Uterus (tissue), 2 donors: ENCODE measurements at regions not wholly inside any gene's neighbourhood (a gene's known extent, or its start where the extent isn't known, plus 50 kb on each side); places are given as distances from the start of the nearest gene placed in this dataset.

Experiments used
- POLR2A ChIP-seq, 2 donors: fragments of 450-650 bp; IDR thresholded peaks; one replicate each; pipeline ENCODE4 v1.6.1; 2016; ENCODE audit warnings: antibody characterized with exemption in 2 of 2, mild to moderate bottlenecking in 1 of 2, moderate library complexity in 1 of 2
- TF ChIP-seq, protein P1 (sequence below), 4 experiments: fragments of 200-600 bp in 2 of 4; fragments of 450-650 bp in 2 of 4; sonication (generic) in 2 of 4; IDR thresholded peaks; one replicate each; pipeline ENCODE4 v1.5.1; 2016 to 2019; ENCODE audit warnings: antibody characterized with exemption in 4 of 4, mild to moderate bottlenecking in 2 of 4, moderate library complexity in 1 of 4

DNA sequence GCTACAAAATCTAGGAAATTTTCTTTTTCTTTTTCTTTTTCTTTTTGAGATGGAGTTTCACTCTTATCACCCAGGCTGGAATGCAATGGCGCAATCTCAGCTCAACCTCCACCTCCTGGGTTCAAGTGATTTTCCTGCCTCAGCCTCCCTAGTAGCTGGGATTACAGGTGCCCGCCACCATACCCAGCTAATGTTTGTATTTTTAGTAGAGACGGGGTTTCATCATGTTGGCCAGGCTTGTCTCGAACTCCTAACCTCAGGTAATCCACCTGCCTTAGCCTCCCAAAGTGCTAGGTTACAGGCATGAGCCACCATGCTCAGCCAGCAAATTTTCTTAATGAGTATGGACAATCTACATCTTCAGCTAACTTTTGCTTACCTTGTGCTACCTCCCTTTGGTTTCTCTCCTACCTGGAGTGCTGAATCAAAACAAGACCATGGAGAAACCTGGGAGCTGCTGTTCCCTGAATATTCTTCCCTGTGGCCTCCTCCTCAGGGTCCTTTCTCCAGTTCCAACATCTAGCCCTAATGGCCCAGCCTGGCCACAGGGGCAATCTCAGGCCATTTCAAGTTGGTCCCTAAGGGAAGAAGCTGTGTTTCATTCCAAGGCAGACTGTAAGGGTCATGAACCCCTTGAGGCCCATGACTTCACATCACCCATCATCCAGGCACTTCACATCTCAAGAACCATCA is 74.6 kb upstream of the EGLN3 start:
- TF ChIP-seq, protein P1, sequence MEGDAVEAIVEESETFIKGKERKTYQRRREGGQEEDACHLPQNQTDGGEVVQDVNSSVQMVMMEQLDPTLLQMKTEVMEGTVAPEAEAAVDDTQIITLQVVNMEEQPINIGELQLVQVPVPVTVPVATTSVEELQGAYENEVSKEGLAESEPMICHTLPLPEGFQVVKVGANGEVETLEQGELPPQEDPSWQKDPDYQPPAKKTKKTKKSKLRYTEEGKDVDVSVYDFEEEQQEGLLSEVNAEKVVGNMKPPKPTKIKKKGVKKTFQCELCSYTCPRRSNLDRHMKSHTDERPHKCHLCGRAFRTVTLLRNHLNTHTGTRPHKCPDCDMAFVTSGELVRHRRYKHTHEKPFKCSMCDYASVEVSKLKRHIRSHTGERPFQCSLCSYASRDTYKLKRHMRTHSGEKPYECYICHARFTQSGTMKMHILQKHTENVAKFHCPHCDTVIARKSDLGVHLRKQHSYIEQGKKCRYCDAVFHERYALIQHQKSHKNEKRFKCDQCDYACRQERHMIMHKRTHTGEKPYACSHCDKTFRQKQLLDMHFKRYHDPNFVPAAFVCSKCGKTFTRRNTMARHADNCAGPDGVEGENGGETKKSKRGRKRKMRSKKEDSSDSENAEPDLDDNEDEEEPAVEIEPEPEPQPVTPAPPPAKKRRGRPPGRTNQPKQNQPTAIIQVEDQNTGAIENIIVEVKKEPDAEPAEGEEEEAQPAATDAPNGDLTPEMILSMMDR (IDR thresholded peaks at IDR 0.05), result no peak
- no peak for TF ChIP-seq POLR2A (IDR thresholded peaks at IDR 0.05)
